NCI-H1105 (cell line): ENCODE measurements at regions not wholly inside any gene's neighbourhood (a gene's known extent, or its start where the extent isn't known, plus 50 kb on each side); places are given as distances from the start of the nearest gene placed in this dataset.

ENCODE experiments used
- DNase-seq: peaks from one replicate; lab custom pipeline; 2025; lab: John Stamatoyannopoulos, UW

GRCh38 chr2:120658042-120658769 lies 77.5 kb upstream of the GLI2 start:
- no peak for DNase-seq

DNA sequence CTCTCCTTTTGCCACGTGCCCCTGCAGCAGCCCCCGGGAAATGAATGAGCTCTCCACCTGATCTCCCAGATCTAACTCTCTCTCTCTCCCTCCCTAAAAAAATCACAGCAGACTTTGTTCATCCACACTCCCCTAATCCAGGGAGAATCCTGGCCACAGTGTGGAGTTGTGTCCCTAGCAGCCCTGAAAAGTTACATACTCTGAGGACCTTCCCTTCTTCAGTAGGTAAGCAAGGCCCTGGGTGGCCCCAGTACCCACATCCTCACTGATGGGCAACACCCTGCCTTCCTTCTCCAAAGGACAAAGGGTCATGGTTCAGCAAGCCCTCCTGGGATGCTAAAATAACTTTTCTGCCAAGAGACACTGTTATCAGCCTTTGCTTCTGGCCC lies 76.9 kb upstream of the GLI2 start:
- DNase-seq, result no peak

GRCh38 chr2:120659275-120659977 lies 76.2 kb upstream of the GLI2 start:
- no peak for DNase-seq

GRCh38 chr2:120660056-120660694 lies 75.5 kb upstream of the GLI2 start:
- DNase-seq, result no peak

DNA sequence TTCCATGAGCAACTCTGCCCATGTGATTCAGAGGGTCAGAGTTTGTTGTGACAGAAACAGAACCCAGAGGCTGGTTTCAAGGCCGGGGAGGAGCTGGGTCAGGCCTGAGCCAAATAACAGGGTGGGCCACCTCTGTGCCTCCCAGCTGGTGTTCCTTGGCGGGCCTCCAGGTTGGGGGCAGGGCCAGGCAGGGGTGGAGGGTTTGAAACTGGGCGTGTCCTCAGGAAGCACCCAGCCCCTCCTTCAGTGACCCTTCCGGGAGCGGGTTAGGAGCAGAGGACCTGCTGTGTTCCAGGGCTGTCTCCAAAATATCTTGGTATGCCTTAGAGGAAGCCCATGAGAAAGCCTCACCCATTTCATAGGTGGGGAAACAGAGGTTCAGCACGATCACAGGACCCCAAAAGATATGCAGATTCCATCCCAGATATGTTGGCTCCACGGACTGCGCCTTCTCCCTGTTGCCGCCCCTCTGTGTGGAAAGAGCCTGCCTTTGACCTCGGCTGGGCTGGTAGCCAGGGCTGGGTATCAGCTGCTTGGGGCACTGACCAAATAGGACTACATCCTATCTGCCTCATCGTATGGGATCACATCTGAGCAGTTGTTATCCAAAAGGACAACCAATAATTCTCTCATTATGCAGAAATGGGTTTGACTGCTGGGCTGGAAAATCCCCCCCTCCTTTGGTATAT lies 74.8 kb upstream of the GLI2 start:
- no peak for DNase-seq

DNA sequence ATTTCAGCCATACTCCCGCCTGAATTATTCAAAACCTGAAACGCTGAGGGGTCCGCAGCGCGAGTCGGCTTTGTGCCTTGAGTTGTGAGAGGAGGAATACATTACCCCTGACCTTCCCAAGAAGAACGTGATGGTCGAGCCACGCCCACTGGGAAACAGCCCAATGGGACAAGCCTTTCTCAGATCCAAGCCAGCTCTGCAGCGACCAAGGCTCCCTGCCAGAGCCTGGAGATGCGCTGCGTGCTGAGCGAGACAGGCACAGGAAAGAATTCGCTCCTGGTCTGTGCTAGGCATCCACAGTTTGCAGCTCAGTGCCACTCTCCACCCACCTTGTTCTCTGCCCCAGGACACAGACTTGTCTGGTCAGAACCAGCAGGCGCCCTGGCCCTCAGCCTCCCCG lies 74.1 kb upstream of the GLI2 start:
- DNase-seq, result no peak

GRCh38 chr2:120662046-120662445 lies 73.6 kb upstream of the GLI2 start:
- DNase-seq, result no peak

DNA sequence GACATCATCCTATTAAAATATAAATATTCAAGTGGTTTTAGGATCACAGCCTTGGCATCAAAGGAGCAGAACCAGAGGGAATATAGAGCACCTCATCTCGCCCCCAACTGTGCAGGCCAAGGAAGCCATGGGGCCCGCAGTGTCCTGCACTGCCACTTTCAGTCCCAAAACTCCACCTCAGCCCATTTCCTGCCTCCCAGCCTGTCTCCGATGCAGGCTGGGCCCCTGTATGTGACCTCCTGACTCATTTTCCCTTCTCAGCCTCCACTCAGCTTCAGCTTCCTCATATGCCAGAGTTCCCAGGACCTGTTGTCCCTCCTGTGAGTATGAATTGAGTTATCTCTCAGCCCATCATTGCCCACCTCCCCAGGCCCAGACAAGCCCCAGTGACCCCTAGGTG lies 72.9 kb upstream of the GLI2 start:
- DNase-seq, result no peak

DNA sequence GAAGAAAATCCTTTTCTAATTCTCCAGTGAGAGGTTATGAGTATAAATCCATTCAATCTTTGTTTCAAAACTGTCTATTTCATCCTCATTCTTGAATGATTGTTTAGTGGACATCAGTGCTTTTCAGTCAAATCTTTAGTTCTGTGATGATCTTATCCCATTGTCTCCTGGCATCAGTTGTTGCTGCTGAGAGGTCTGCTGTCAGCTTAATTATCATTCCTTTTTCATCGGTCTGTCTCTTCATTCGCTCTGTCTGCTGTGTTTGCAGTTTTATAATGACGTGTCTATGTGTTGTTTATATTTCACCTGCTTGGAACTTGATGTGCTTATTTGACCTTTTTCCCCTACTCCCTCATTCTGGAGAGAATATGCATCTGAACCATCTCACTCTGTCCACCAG lies 69.2 kb upstream of the GLI2 start:
- DNase-seq, result no peak

GRCh38 chr2:120667981-120668380 lies 67.7 kb upstream of the GLI2 start:
- no peak for DNase-seq

DNA sequence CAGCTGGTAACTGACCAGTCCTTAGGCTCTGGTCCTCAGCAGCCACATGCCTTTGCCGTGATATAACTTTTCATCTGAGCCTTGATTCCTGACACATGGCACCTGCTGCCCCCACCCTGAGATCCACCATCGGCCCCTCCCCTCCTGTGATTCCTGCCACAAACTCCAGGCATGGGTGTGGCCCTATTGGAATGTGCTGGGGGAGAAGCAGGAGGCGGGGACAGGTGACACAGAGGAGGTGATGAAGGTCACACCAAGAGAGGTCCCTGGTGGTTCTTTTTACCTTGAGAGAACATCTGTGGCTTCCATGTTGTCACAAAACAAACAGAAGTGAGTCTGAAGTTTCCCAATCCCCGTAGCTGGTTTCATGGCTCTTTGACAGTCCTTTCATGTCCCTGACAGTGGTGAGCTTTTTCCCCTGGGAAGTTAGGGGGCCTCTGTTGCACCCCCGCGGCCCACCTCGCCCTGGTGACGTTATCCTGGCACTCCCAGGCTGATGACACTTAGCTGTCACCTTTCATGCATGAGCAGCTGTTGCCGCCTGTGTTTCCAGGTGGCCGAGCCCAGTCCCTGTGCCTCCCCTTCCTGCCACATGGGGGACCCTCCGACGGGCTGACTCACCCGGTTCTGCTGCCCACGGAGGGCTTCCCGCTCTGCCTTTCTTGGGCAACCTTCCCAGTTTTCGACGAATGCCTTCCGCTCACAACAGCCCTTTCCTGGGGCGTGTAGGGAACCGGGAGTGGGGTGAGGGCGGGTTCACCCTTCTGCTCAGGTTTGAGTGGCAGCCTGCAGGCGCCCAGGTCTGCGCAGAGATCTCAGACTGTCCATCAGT lies 66.3 kb upstream of the GLI2 start:
- DNase-seq, result no peak

DNA sequence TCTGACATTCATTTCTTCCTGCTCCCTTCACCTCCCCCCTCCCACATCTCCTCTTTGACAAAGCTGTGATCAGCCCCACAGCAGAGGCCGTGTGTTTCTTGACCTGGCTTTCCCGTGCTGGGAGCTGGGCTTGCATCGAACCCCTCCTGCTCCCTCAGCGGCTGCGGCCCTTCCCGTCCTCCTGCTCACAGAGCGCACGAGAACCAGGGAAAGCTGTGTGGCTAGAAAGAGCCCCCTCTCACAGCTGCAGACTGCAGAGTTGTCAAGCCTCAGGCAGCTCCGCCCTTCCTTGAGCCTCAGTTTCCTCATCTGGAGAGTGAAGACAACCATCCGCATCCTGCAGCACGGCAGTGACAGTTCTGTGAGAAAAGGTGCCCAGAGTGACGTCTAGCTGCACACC lies 65.7 kb upstream of the GLI2 start:
- DNase-seq, result no peak

GRCh38 chr2:120670371-120670770 lies 65.3 kb upstream of the GLI2 start:
- no peak for DNase-seq

DNA sequence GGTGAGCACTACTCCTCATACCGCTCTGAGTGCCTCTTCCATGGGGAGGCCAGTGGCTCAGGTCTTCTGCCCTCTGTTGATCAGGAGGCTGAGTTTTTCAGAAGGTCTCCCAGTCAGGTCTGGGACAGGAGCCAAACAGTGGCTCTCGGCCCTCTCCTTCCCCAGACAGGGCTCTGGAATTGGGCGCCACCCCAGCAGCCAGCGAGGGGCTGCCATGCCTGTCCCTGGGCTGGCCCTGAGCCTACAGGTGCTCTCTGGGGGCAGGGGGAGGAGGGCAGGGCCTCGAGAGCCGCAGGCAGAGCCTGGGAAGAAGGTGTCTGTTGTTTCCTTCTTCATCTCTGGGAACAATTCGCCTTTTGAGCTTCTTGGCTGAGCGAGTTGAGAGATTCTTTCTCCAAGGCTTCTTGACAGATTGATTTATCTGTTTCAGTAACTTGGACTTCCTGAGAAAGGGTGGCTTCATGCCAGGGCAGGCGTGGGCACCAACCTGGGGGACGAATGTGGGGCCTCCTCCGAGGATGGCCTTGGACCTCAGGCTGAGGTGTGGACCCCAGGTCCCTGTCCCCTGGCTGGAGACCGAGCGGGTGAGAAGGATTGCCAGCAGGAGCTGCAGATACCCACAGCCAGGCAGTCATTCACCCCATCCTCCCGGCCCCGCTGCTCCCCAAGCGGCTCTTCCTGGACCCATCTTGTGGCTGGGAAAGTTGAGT lies 64.7 kb upstream of the GLI2 start:
- DNase-seq, result no peak

DNA sequence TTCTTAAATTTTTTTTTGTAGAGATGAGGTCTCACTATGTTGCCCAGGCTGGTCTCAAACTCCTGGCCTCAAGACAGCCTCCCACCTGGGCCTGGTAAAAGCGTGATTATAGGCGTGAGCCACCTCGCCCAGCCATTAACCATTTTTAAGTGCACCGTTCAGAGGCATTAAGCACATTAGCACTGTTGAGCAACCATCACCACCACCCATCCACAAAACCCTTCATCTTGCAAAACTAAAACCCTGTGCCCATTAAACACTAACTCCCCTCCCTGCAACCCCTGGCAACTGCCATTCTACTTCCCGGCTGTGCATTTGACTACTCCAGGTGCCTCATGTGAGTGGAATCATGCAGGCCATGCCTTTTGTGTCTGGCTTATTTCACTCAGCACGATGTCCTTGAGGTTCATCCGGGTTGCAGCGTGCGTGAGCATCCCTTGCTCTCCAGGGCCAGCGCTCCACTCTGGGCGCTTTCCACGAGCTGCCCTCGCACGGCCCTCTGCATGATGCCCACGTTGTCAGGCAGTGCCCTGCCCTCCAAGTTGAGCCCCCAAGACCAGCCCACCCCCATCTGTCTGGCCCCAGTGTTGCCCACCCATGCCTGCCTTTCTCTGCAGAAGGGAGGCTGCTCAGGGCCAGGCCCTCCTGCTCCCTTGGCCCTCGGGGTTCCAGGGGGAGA lies 63.0 kb upstream of the GLI2 start:
- DNase-seq, result no peak

- no peak for DNase-seq
Observed at GRCh38 chr2:120673205-120673550, 62.5 kb upstream of the GLI2 start.

DNA sequence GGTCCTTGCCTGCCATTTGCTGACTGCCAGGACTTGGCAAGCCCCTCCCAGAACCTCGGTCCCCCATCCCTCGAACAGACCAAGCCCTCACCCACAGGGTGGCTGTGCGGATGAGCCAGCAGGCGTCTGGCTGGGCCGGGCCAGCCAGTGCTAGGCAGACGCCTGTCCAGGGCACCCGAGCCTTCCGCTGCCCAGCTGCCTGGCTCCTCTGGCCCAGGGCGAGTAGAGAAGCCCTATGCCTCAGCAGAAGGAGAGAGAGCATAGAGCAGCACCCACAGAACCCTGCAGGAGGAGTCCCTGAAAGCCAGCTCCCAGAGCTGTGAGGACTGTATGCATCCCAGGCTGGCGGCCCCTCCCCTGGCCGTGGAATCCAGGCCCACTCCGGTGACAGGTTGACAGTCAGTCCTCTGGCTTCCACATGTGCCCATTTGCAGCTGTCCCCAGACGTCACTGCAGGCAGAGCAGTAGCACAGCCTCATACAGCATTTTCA lies 62.1 kb upstream of the GLI2 start:
- no peak for DNase-seq

DNA sequence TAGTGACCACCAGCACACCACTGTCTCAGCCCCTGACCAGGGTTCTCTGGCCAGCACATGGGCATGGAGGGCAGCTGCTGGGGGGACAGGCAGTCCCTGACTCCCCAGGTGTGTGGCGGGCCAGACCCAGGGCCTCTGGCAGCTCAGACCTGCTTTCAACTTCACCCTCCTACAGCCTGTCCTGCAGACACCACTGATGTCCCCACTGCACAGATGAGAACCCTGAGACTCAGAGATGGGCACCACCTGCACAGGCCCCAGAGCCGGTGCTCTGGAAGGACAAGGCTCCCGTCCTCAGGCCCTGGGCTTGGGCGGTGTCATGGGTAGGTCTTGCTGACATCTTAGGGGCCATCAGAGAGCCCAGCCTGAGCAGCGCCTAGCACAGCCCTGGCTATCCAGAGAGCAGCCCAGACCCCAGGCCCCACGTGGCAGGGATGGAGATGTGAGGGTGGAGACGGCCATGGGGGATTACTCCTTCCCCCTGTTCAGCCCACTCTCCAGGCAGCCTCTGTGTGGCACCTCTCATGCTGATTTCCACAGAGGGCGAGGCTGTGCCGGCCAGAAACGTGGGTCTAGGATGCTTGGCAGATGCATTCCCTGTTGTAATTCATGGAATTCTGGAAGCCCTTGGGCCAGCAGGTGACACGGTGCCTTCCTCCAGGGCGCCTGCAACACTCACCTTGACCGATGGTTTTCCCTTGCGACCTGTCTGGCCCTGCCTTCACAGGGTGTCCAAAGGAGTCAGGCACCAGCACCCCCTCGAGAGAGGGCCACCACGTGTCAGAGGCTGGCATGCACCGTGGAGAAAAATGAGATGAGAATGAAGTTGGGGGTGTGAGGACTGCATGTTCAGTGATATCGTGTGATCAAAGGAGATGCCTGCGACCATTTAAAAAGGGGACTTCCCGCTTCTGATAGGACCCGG lies 61.2 kb upstream of the GLI2 start:
- no peak for DNase-seq

DNA sequence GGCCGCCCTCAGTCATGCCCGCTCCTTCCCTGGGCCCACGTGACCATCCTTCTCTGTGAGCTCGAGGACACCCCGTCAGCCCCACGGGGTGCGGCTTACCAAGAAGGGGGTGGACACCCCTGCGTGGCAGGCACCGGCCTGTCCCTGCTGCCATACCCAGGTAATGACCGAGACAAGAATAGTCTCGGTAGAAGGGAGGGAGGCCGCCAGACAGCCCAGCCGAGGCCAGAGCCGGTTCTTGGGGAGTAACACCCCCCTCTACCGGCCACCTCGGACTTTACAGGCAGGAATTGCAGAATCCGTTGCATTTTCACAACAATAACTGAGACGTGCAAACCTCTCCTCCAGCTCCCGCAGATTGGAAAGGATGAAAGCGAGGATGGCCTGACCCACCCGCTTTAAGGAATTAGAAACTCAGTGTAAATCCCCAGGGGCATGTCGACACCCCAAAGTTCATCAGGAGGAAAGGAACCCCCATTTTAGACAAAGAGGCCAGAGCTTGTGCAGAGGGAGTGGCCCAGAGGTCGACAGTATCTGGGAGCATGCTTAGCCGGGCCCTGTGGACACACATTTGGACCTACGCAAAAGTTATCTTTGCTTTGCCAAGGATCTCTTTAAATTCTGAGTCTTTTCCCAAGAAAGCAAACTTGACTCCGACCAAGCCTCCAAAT lies 60.1 kb upstream of the GLI2 start:
- DNase-seq, result no peak
